SK-N-SH (cell line): ENCODE measurements at regions not wholly inside any gene's neighbourhood (a gene's known extent, or its start where the extent isn't known, plus 50 kb on each side); places are given as distances from the start of the nearest gene placed in this dataset.

ENCODE experiments used
- CTCF ChIA-PET: fragments of 300-600, 350-600 bp; formaldehyde crosslinking; extraction: SDS; loops from one replicate; lab custom pipeline; 2021; lab: Yijun Ruan, JAX
- POLR2A ChIA-PET: fragments of 350-600 bp; sonication (Branson Sonifier 250); formaldehyde crosslinking; extraction: SDS; loops from one replicate; lab custom pipeline; 2020; ENCODE audit warnings: antibody characterized with exemption, inconsistent platforms; lab: Yijun Ruan, JAX
- DNase-seq: peaks from one replicate; pipeline ENCODE4 v3.0.0; 2012
- H2AFZ ChIP-seq: fragments of 200-600 bp; sonication (generic); 2 replicates; pipeline ENCODE4 v1.8.1; 2016; ENCODE audit warnings: antibody characterized with exemption, mild to moderate bottlenecking, low read depth
- H3F3A ChIP-seq: fragments of 200-600 bp; sonication (generic); replicated peaks from 2 replicates; pipeline ENCODE3; 2016; ENCODE audit warnings: antibody characterized with exemption, mild to moderate bottlenecking; ENCODE audit not compliant: insufficient read depth
- H3K27ac ChIP-seq, 2 experiments: fragments of 200-500 bp in 1 of 2; fragments of 200-600 bp in 1 of 2; sonication (Bioruptor generic) in 1 of 2; sonication (generic), shearing (Covaris generic) in 1 of 2; 2 replicates each; pipeline versions ENCODE4 v1.5.1 to v1.6.1; 2014 to 2016; ENCODE audit warnings: low read depth in 2 of 2, inconsistent platforms in 1 of 2, low read length in 1 of 2, mild to moderate bottlenecking in 1 of 2, mixed read lengths in 1 of 2
- H3K27me3 ChIP-seq: fragments of 200-600 bp; sonication (generic), shearing (Covaris generic); 2 replicates; pipeline ENCODE4 v1.6.1; 2016; ENCODE audit warnings: mixed run types; ENCODE audit not compliant: insufficient read depth
- H3K36me3 ChIP-seq, 2 experiments: fragments of 200-500 bp in 1 of 2; fragments of 200-600 bp in 1 of 2; sonication (Bioruptor generic) in 1 of 2; sonication (generic) in 1 of 2; replicated peaks in 1 of 2; 2 replicates each; pipeline versions ENCODE3 to v1.5.1; 2014 to 2016; ENCODE audit warnings: low read length in 1 of 2, mild to moderate bottlenecking in 1 of 2; ENCODE audit not compliant: insufficient read depth in 2 of 2, control insufficient read depth in 1 of 2
- H3K4me1 ChIP-seq, 2 experiments: fragments of 200-500 bp in 1 of 2; fragments of 200-600 bp in 1 of 2; sonication (Bioruptor generic) in 1 of 2; sonication (generic), shearing (Covaris generic) in 1 of 2; 2 replicates each; pipeline versions ENCODE4 v1.5.1 to v1.6.1; 2014 to 2016; ENCODE audit warnings: low read depth in 1 of 2, low read length in 1 of 2, mixed run types in 1 of 2; ENCODE audit not compliant: insufficient read depth in 2 of 2, control insufficient read depth in 1 of 2
- H3K4me2 ChIP-seq: fragments of 200-600 bp; sonication (generic), shearing (Covaris generic); 2 replicates; pipeline ENCODE4 v1.6.1; 2017; ENCODE audit warnings: mixed run types
- H3K4me3 ChIP-seq, 2 experiments: fragments of 200-500 bp in 1 of 2; fragments of 200-600 bp in 1 of 2; sonication (Bioruptor generic) in 1 of 2; sonication (generic), shearing (Covaris generic) in 1 of 2; 2 replicates each; pipeline versions ENCODE4 v1.5.1 to v1.8.1; 2014 to 2016; ENCODE audit warnings: low read depth in 2 of 2, inconsistent platforms in 1 of 2, low read length in 1 of 2, mild to moderate bottlenecking in 1 of 2, mixed read lengths in 1 of 2, moderate library complexity in 1 of 2
- H3K79me2 ChIP-seq: fragments of 200-600 bp; sonication (generic); 2 replicates; pipeline ENCODE4 v1.8.1; 2017; ENCODE audit warnings: mild to moderate bottlenecking; ENCODE audit not compliant: insufficient read depth
- H3K9ac ChIP-seq: fragments of 200-600 bp; sonication (generic); 2 replicates; pipeline ENCODE4 v1.6.1; 2017; ENCODE audit warnings: mixed run types
- H3K9me2 ChIP-seq: fragments of 200-600 bp; sonication (generic); 2 replicates; pipeline ENCODE4 v1.6.1; 2017; ENCODE audit warnings: mixed run types
- H3K9me3 ChIP-seq: fragments of 200-600 bp; sonication (generic); 2 replicates; pipeline ENCODE4 v1.6.1; 2017; ENCODE audit warnings: mixed run types, mild to moderate bottlenecking, moderate library complexity
- H4K20me1 ChIP-seq: fragments of 200-600 bp; sonication (generic); 2 replicates; pipeline ENCODE4 v1.6.1; 2017; ENCODE audit warnings: mild to moderate bottlenecking, mixed run types; ENCODE audit not compliant: insufficient read depth
- FOSL2 ChIP-seq: IDR thresholded peaks from 2 replicates; pipeline ENCODE4 v1.4.0; 2012; ENCODE audit warnings: low read depth, mild to moderate bottlenecking, moderate library complexity, borderline replicate concordance
- FOXM1 ChIP-seq: IDR thresholded peaks from 2 replicates; pipeline ENCODE4 v1.4.0; 2012; ENCODE audit warnings: low read depth, mild to moderate bottlenecking
- GATA2 ChIP-seq: sonication (generic); formaldehyde crosslinking; IDR thresholded peaks from 2 replicates; pipeline ENCODE4 v1.5.0; 2020; ENCODE audit warnings: mild to moderate bottlenecking, missing genetic modification reagents
- MEF2A ChIP-seq: IDR thresholded peaks from 2 replicates; pipeline ENCODE4 v1.4.0; 2012; ENCODE audit warnings: low read depth, borderline replicate concordance
- MXI1 ChIP-seq: IDR thresholded peaks from 2 replicates; pipeline ENCODE4 v1.6.1; 2012; ENCODE audit warnings: mild to moderate bottlenecking, low read depth, low read length, improper control_type of control experiment
- NFIC ChIP-seq: IDR thresholded peaks from 2 replicates; pipeline ENCODE4 v1.4.0; 2012; ENCODE audit warnings: borderline replicate concordance
- RAD21 ChIP-seq: IDR thresholded peaks from 2 replicates; pipeline ENCODE4 v1.6.1; 2012; ENCODE audit warnings: mild to moderate bottlenecking, low read length
- RCOR1 ChIP-seq: fragments of 150-350 bp; IDR thresholded peaks from 2 replicates; pipeline ENCODE4 v1.6.1; 2017; ENCODE audit warnings: antibody characterized with exemption, low read length
- SIN3A ChIP-seq: IDR thresholded peaks from 2 replicates; pipeline ENCODE4 v1.6.1; 2012; ENCODE audit warnings: low read depth, mild to moderate bottlenecking, low read length, moderate library complexity, borderline replicate concordance
- YY1 ChIP-seq: IDR thresholded peaks from 2 replicates; pipeline ENCODE4 v1.4.0; 2012; ENCODE audit warnings: low read depth, mild to moderate bottlenecking
- WGBS: methylation state at CpG from one replicate; pipeline ENCODE4 v1.1.6; 2017; ENCODE audit warnings: low lambda C conversion rate; 5-methylcytosine and 5-hydroxymethylcytosine counted together
- TF ChIP-seq, protein P1 (sequence below): IDR thresholded peaks from 2 replicates; pipeline ENCODE4 v1.4.0; 2012; ENCODE audit warnings: low read depth
- TF ChIP-seq, protein P2 (sequence below): IDR thresholded peaks from 2 replicates; pipeline ENCODE4 v1.6.1; 2012; ENCODE audit warnings: mild to moderate bottlenecking, low read depth, low read length, moderate library complexity
- TF ChIP-seq, protein P3 (sequence below): fragments of 200-600 bp; sonication (generic); IDR thresholded peaks from 2 replicates; pipeline ENCODE4 v1.6.1; 2017; ENCODE audit warnings: antibody characterized with exemption, mild to moderate bottlenecking, moderate library complexity
- TF ChIP-seq, protein P4 (sequence below): fragments of 150-350 bp; IDR thresholded peaks from 2 replicates; pipeline ENCODE4 v1.6.1; 2017; ENCODE audit warnings: antibody characterized with exemption, low read length, low read depth, borderline replicate concordance
- TF ChIP-seq, protein P5 (sequence below): IDR thresholded peaks from 2 replicates; pipeline ENCODE4; 2012
- TF ChIP-seq, protein P6 (sequence below): IDR thresholded peaks from 2 replicates; pipeline ENCODE4 v1.4.0; 2012; ENCODE audit warnings: low read depth, borderline replicate concordance
- TF ChIP-seq, protein P7 (sequence below): IDR thresholded peaks from 2 replicates; pipeline ENCODE4 v1.4.0; 2012; ENCODE audit warnings: low read depth, borderline replicate concordance

DNA sequence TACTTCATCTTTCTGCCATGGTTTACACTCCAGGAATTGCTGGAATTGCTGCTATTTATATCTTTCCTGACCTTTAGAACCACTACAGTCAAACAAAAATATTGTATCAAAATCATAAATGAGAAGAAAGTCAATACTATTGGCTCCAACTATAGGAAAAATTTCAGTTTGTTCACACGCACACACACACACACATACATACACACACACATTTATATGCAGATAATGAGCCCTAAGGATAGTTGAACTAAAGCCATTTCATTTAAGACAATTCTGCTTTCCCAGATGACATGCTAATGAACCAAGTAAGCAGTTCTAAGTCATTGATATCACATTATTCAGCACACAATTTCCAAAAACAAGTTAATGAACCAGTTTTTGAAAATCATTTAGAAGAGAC lies 627.3 kb downstream of the PLOD2 start:
- ChIA-PET POLR2A (no interaction called here), CTCF (no interaction called here)
- no peak overlapping the region for H2AFZ ChIP-seq
- no peaks in the 10 kb centered on the region for H3K9me2 ChIP-seq
- H3K9ac ChIP-seq: no peak overlapping the region
- H4K20me1 ChIP-seq: no peaks in the 10 kb centered on the region
- H3K4me3 ChIP-seq: no peak overlapping the region
- H3K4me1 ChIP-seq: no peaks in the 10 kb centered on the region
- DNase-seq: no peak
- no peaks in the 10 kb centered on the region for H3K79me2 ChIP-seq
- no peak overlapping the region for H3K27ac ChIP-seq
- TF ChIP-seq MEF2A (no peak), MXI1 (no peak)
- TF ChIP-seq, protein P1, sequence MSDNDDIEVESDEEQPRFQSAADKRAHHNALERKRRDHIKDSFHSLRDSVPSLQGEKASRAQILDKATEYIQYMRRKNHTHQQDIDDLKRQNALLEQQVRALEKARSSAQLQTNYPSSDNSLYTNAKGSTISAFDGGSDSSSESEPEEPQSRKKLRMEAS: no peak
- TF ChIP-seq, protein P2, sequence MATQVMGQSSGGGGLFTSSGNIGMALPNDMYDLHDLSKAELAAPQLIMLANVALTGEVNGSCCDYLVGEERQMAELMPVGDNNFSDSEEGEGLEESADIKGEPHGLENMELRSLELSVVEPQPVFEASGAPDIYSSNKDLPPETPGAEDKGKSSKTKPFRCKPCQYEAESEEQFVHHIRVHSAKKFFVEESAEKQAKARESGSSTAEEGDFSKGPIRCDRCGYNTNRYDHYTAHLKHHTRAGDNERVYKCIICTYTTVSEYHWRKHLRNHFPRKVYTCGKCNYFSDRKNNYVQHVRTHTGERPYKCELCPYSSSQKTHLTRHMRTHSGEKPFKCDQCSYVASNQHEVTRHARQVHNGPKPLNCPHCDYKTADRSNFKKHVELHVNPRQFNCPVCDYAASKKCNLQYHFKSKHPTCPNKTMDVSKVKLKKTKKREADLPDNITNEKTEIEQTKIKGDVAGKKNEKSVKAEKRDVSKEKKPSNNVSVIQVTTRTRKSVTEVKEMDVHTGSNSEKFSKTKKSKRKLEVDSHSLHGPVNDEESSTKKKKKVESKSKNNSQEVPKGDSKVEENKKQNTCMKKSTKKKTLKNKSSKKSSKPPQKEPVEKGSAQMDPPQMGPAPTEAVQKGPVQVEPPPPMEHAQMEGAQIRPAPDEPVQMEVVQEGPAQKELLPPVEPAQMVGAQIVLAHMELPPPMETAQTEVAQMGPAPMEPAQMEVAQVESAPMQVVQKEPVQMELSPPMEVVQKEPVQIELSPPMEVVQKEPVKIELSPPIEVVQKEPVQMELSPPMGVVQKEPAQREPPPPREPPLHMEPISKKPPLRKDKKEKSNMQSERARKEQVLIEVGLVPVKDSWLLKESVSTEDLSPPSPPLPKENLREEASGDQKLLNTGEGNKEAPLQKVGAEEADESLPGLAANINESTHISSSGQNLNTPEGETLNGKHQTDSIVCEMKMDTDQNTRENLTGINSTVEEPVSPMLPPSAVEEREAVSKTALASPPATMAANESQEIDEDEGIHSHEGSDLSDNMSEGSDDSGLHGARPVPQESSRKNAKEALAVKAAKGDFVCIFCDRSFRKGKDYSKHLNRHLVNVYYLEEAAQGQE: no peak
- H3K36me3 ChIP-seq: no peaks in the 10 kb centered on the region
- no peaks in the 10 kb centered on the region for H3K9me3 ChIP-seq
- no peaks in the 10 kb centered on the region for H3F3A ChIP-seq
- H3K27me3 ChIP-seq: no peaks in the 10 kb centered on the region
- 0% methylated on average over 1 of the region's 1 CpG for WGBS
- H3K4me2 ChIP-seq: no peak overlapping the region

DNA sequence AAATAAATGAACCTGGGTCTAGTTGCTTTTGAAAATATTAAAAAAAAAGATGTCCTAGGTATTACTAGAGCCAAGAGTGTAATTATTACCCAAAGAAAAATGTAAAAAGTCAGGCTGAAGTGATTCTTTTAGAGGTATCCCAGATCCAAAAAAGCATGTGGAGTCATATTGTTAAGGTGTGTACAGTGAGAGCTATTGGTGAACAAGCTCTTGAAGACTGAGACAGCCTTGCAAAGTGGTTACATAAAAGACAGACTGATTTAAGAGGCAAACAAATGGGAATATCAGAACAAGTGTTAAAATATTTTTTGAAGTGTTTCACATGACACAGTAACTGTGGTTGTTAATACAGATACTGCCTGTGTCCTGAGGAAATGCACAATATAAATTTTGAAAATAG lies 624.5 kb downstream of the PLOD2 start:
- CTCF ChIA-PET: no interaction called here
- no peak overlapping the region for H3K9ac ChIP-seq
- H3K79me2 ChIP-seq: no peaks in the 10 kb centered on the region
- H3K9me2 ChIP-seq: no peaks in the 10 kb centered on the region
- no peak overlapping the region for H2AFZ ChIP-seq
- H3K27ac ChIP-seq: no peak overlapping the region
- H3K4me2 ChIP-seq: no peak overlapping the region
- no peaks in the 10 kb centered on the region for H3K36me3 ChIP-seq
- DNase-seq: no peak
- no peaks in the 10 kb centered on the region for H4K20me1 ChIP-seq
- POLR2A ChIA-PET: no interaction called here
- H3K27me3 ChIP-seq: no peaks in the 10 kb centered on the region
- H3K4me3 ChIP-seq: no peak overlapping the region
- H3K9me3 ChIP-seq: no peaks in the 10 kb centered on the region
- H3K4me1 ChIP-seq: no peaks in the 10 kb centered on the region
- H3F3A ChIP-seq: no peaks in the 10 kb centered on the region
- TF ChIP-seq FOSL2 (no peak), NFIC (no peak), MXI1 (no peak), YY1 (no peak), RAD21 (no peak), RCOR1 (no peak), SIN3A (no peak), FOXM1 (no peak), GATA2 (CRISPR knock-in tag) (no peak)
- TF ChIP-seq, protein P3, sequence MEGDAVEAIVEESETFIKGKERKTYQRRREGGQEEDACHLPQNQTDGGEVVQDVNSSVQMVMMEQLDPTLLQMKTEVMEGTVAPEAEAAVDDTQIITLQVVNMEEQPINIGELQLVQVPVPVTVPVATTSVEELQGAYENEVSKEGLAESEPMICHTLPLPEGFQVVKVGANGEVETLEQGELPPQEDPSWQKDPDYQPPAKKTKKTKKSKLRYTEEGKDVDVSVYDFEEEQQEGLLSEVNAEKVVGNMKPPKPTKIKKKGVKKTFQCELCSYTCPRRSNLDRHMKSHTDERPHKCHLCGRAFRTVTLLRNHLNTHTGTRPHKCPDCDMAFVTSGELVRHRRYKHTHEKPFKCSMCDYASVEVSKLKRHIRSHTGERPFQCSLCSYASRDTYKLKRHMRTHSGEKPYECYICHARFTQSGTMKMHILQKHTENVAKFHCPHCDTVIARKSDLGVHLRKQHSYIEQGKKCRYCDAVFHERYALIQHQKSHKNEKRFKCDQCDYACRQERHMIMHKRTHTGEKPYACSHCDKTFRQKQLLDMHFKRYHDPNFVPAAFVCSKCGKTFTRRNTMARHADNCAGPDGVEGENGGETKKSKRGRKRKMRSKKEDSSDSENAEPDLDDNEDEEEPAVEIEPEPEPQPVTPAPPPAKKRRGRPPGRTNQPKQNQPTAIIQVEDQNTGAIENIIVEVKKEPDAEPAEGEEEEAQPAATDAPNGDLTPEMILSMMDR: no peak
- TF ChIP-seq, protein P4, sequence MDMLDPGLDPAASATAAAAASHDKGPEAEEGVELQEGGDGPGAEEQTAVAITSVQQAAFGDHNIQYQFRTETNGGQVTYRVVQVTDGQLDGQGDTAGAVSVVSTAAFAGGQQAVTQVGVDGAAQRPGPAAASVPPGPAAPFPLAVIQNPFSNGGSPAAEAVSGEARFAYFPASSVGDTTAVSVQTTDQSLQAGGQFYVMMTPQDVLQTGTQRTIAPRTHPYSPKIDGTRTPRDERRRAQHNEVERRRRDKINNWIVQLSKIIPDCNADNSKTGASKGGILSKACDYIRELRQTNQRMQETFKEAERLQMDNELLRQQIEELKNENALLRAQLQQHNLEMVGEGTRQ: no peak
- TF ChIP-seq, protein P5, sequence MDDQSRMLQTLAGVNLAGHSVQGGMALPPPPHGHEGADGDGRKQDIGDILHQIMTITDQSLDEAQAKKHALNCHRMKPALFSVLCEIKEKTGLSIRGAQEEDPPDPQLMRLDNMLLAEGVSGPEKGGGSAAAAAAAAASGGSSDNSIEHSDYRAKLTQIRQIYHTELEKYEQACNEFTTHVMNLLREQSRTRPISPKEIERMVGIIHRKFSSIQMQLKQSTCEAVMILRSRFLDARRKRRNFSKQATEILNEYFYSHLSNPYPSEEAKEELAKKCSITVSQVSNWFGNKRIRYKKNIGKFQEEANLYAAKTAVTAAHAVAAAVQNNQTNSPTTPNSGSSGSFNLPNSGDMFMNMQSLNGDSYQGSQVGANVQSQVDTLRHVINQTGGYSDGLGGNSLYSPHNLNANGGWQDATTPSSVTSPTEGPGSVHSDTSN: no peak
- TF ChIP-seq, protein P6, sequence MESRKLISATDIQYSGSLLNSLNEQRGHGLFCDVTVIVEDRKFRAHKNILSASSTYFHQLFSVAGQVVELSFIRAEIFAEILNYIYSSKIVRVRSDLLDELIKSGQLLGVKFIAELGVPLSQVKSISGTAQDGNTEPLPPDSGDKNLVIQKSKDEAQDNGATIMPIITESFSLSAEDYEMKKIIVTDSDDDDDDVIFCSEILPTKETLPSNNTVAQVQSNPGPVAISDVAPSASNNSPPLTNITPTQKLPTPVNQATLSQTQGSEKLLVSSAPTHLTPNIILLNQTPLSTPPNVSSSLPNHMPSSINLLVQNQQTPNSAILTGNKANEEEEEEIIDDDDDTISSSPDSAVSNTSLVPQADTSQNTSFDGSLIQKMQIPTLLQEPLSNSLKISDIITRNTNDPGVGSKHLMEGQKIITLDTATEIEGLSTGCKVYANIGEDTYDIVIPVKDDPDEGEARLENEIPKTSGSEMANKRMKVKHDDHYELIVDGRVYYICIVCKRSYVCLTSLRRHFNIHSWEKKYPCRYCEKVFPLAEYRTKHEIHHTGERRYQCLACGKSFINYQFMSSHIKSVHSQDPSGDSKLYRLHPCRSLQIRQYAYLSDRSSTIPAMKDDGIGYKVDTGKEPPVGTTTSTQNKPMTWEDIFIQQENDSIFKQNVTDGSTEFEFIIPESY: no peak
- TF ChIP-seq, protein P7, sequence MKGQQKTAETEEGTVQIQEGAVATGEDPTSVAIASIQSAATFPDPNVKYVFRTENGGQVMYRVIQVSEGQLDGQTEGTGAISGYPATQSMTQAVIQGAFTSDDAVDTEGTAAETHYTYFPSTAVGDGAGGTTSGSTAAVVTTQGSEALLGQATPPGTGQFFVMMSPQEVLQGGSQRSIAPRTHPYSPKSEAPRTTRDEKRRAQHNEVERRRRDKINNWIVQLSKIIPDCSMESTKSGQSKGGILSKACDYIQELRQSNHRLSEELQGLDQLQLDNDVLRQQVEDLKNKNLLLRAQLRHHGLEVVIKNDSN: no peak
